ENCODE measurements at regions not wholly inside any gene's neighbourhood (a gene's known extent, or its start where the extent isn't known, plus 50 kb on each side); places are given as distances from the start of the nearest gene placed in this dataset.

GRCh38 chr3:110164632-110165369, 827.5 kb upstream of the DPPA4 start:
- TF ChIP-seq POLR2A (IDR thresholded peaks at IDR 0.05; ENCODE audit: low read depth, low read length) (no peak), POLR2AphosphoS5 (IDR thresholded peaks at IDR 0.05; ENCODE audit: low read depth, low read length) (no peak), TAF1 (IDR thresholded peaks at IDR 0.05; ENCODE audit: borderline replicate concordance, low read depth, low read length) (no peak)
- DNase-seq (ENCODE audit: insufficient read length) = no peak
- no peak for FAIRE-seq

DNA sequence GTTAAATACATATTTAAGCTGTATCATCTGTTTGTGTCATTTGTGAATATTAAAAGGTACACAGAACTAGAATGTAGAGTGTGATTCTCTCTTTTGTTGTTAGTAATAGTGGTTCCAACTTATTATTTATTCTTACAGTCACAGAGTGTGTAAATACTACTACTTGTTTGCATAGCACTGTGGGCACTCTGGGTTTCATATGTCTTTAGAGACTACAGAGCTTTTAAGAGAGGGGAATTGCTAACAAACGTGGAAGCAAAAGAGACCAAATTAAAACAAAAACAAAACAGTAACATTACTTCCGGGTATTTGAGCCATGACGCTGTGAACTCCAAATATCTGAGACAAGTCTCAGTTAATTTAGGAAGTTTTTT, 828.0 kb upstream of the DPPA4 start:
- DNase-seq (ENCODE audit: insufficient read length) (no peak), FAIRE-seq (no peak)
- TF ChIP-seq TAF1 (IDR thresholded peaks at IDR 0.05; ENCODE audit: borderline replicate concordance, low read depth, low read length) (no peak), POLR2A (IDR thresholded peaks at IDR 0.05; ENCODE audit: low read depth, low read length) (no peak), POLR2AphosphoS5 (IDR thresholded peaks at IDR 0.05; ENCODE audit: low read depth, low read length) (no peak)

- FAIRE-seq (no peak), DNase-seq (ENCODE audit: insufficient read length) (no peak)
- TF ChIP-seq TAF1 (IDR thresholded peaks at IDR 0.05; ENCODE audit: borderline replicate concordance, low read depth, low read length) (no peak), POLR2AphosphoS5 (IDR thresholded peaks at IDR 0.05; ENCODE audit: low read depth, low read length) (no peak), POLR2A (IDR thresholded peaks at IDR 0.05; ENCODE audit: low read depth, low read length) (no peak)
These were observed 828.4 kb upstream of the DPPA4 start for GRCh38 chr3:110165753-110166152.

DNA sequence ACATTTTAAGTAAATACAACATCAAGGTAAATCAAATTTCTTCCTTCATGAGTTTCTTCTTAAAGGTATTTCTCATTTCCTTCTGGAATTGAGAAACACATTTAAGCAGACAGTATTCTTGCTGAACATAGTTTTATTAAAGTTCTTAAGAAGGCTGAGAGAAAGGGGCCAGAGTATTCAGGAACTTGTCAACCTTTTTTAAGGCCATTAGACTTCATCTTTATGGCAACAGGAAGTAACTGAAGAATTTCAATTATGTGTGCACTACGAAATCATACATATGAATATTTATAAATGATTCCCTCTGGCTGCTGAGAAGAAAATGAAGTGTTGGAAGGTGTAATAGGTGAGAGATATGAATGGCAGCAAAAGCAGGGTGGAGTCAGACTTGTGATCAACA, 829.4 kb upstream of the DPPA4 start:
- DNase-seq (ENCODE audit: insufficient read length) (no peak), FAIRE-seq (no peak)
- TF ChIP-seq POLR2A (IDR thresholded peaks at IDR 0.05; ENCODE audit: low read depth, low read length) (no peak), POLR2AphosphoS5 (IDR thresholded peaks at IDR 0.05; ENCODE audit: low read depth, low read length) (no peak), TAF1 (IDR thresholded peaks at IDR 0.05; ENCODE audit: borderline replicate concordance, low read depth, low read length) (no peak)

- FAIRE-seq = no peak
- DNase-seq (ENCODE audit: insufficient read length) = no peak
- no peak for TF ChIP-seq TAF1 (IDR thresholded peaks at IDR 0.05; ENCODE audit: borderline replicate concordance, low read depth, low read length)
- TF ChIP-seq POLR2AphosphoS5 (IDR thresholded peaks at IDR 0.05; ENCODE audit: low read depth, low read length) = no peak
- no peak for TF ChIP-seq POLR2A (IDR thresholded peaks at IDR 0.05; ENCODE audit: low read depth, low read length)
These were observed 837.6 kb upstream of the DPPA4 start for GRCh38 chr3:110174908-110175307.

- no peak for FAIRE-seq
- TF ChIP-seq TAF1 (IDR thresholded peaks at IDR 0.05; ENCODE audit: borderline replicate concordance, low read depth, low read length) (no peak), POLR2A (IDR thresholded peaks at IDR 0.05; ENCODE audit: low read depth, low read length) (no peak), POLR2AphosphoS5 (IDR thresholded peaks at IDR 0.05; ENCODE audit: low read depth, low read length) (no peak)
- DNase-seq (ENCODE audit: insufficient read length) = no peak
These were observed 841.6 kb upstream of the DPPA4 start for GRCh38 chr3:110178965-110179364.

- FAIRE-seq (no peak), DNase-seq (ENCODE audit: insufficient read length) (no peak)
- TF ChIP-seq TAF1 (IDR thresholded peaks at IDR 0.05; ENCODE audit: borderline replicate concordance, low read depth, low read length) (no peak), POLR2AphosphoS5 (IDR thresholded peaks at IDR 0.05; ENCODE audit: low read depth, low read length) (no peak), POLR2A (IDR thresholded peaks at IDR 0.05; ENCODE audit: low read depth, low read length) (no peak)
These were observed 843.4 kb upstream of the DPPA4 start for GRCh38 chr3:110180733-110181132.

DNA sequence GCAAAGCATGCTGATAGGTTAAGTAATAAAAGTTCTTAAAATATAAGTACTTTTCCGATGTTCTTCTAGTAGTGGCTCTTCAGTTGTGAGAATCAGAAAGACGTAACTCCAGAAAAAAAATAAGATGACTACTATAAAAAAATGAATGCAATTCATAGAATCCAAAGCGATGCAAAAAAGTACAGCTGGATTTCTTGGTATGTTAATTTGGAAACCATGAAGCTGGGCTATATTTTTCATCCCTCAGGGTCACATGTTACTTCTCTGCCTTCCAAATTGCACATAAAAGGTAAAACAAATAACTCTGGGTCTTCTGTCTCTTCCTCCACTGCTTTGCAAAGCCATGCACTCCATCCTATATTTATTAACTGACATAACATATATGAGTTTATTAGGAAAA, 843.9 kb upstream of the DPPA4 start:
- TF ChIP-seq TAF1 (IDR thresholded peaks at IDR 0.05; ENCODE audit: borderline replicate concordance, low read depth, low read length) (no peak), POLR2AphosphoS5 (IDR thresholded peaks at IDR 0.05; ENCODE audit: low read depth, low read length) (no peak), POLR2A (IDR thresholded peaks at IDR 0.05; ENCODE audit: low read depth, low read length) (no peak)
- no peak for DNase-seq (ENCODE audit: insufficient read length)
- no peak for FAIRE-seq

GRCh38 chr3:110184536-110184935, 847.2 kb upstream of the DPPA4 start:
- FAIRE-seq (no peak), DNase-seq (ENCODE audit: insufficient read length) (no peak)
- TF ChIP-seq POLR2AphosphoS5 (IDR thresholded peaks at IDR 0.05; ENCODE audit: low read depth, low read length) (no peak), POLR2A (IDR thresholded peaks at IDR 0.05; ENCODE audit: low read depth, low read length) (no peak), TAF1 (IDR thresholded peaks at IDR 0.05; ENCODE audit: borderline replicate concordance, low read depth, low read length) (no peak)

GRCh38 chr3:110193074-110193473, 855.7 kb upstream of the DPPA4 start:
- no peak for TF ChIP-seq POLR2AphosphoS5 (IDR thresholded peaks at IDR 0.05; ENCODE audit: low read depth, low read length)
- TF ChIP-seq TAF1 (IDR thresholded peaks at IDR 0.05; ENCODE audit: borderline replicate concordance, low read depth, low read length) = no peak
- TF ChIP-seq POLR2A (IDR thresholded peaks at IDR 0.05; ENCODE audit: low read depth, low read length) = no peak
- DNase-seq (ENCODE audit: insufficient read length) (no peak), FAIRE-seq (no peak)

- DNase-seq (ENCODE audit: insufficient read length) (no peak), FAIRE-seq (no peak)
- TF ChIP-seq POLR2A (IDR thresholded peaks at IDR 0.05; ENCODE audit: low read depth, low read length) = no peak
These were observed 861.6 kb upstream of the DPPA4 start for GRCh38 chr3:110198717-110199587.

DNA sequence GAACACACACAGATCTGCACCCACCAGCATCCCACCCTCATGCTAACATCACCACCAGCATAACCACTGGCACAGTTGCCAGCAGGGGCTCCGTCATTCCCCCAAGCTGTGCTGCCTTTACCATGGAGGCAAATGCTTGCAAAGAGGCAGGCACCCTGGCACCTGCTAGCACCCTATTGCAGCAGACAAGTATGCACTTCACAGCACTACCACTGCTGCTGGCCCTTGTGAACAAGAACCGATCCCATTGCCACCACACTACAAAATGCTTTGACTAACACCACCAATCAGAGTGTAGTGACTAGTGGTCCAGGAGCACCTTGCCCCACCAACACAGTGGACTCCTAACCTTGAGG, 862.2 kb upstream of the DPPA4 start:
- FAIRE-seq = no peak
- TF ChIP-seq POLR2AphosphoS5 (IDR thresholded peaks at IDR 0.05; ENCODE audit: low read depth, low read length) (no peak), POLR2A (IDR thresholded peaks at IDR 0.05; ENCODE audit: low read depth, low read length) (no peak), TAF1 (IDR thresholded peaks at IDR 0.05; ENCODE audit: borderline replicate concordance, low read depth, low read length) (no peak)
- DNase-seq (ENCODE audit: insufficient read length) = no peak

All from GM12892 (cell line).